AG04450 (cell line): ENCODE measurements at regions not wholly inside any gene's neighbourhood (a gene's known extent, or its start where the extent isn't known, plus 50 kb on each side); places are given as distances from the start of the nearest gene placed in this dataset.

Source experiments
- CTCF ChIA-PET: fragments of 300-600, 350-600 bp; formaldehyde crosslinking; extraction: SDS; loops from one replicate; lab custom pipeline; 2022; ENCODE audit warnings: antibody characterized with exemption, inconsistent platforms; lab: Charles Lee
- POLR2A ChIA-PET: fragments of 350-600 bp; formaldehyde crosslinking; extraction: SDS; loops from one replicate; lab custom pipeline; 2021; ENCODE audit warnings: antibody characterized with exemption, inconsistent platforms; lab: Yijun Ruan, JAX
- DNase-seq: peaks from one replicate; pipeline ENCODE4 v3.0.0-alpha.2; 2011; ENCODE audit warnings: low read depth, low spot score
- H3K27ac ChIP-seq: one replicate; pipeline ENCODE4 v1.5.1; 2012; ENCODE audit warnings: low read depth, low read length, control low read depth
- H3K27me3 ChIP-seq: one replicate; pipeline ENCODE4 v1.6.0; 2012; ENCODE audit warnings: low read length; ENCODE audit not compliant: control insufficient read depth, insufficient read depth
- H3K4me3 ChIP-seq: 2 replicates; pipeline ENCODE4 v1.5.1; 2011; ENCODE audit warnings: mild to moderate bottlenecking, low read depth, low read length, control low read depth
- H3K9me3 ChIP-seq: 2 replicates; pipeline ENCODE4 v1.5.1; 2012; ENCODE audit warnings: low read length; ENCODE audit not compliant: control insufficient read depth, insufficient read depth
- CTCF ChIP-seq: IDR thresholded peaks from 2 replicates; pipeline ENCODE4 v1.5.1; 2011; ENCODE audit warnings: low read depth, low read length, control low read depth, inconsistent platforms

- CTCF ChIA-PET: no interaction called here
Observed at GRCh38 chr1:80076469-80076868, 1069.9 kb upstream of the ADGRL4 start.

GRCh38 chr1:80075351-80075750, 1068.8 kb upstream of the ADGRL4 start:
- ChIA-PET POLR2A (no interaction called here), CTCF (interaction anchor here (0.8 kb wide), 1 partner anchor 13 kb away, joined by 6 read pairs; no protein-coding TSS in a partner anchor)
- DNase-seq: no peak
- H3K4me3 ChIP-seq: no peak overlapping the region
- no peaks in the 10 kb centered on the region for H3K9me3 ChIP-seq
- no peaks in the 10 kb centered on the region for H3K27me3 ChIP-seq
- no peak overlapping the region for H3K27ac ChIP-seq
- no peak for TF ChIP-seq CTCF

More at GRCh38 chr1:80076469-80076868, 1069.9 kb upstream of the ADGRL4 start:
- TF ChIP-seq CTCF: no peak
- Histone ChIP-seq H3K9me3 (no peaks in the 10 kb centered on the region), H3K27me3 (no peaks in the 10 kb centered on the region), H3K27ac (no peak overlapping the region), H3K4me3 (no peak overlapping the region)
- no peak for DNase-seq
- POLR2A ChIA-PET: no interaction called here

- POLR2A ChIA-PET: no interaction called here
- no peaks in the 10 kb centered on the region for H3K27me3 ChIP-seq
- no peak overlapping the region for H3K4me3 ChIP-seq
- no peaks in the 10 kb centered on the region for H3K9me3 ChIP-seq
- no peak overlapping the region for H3K27ac ChIP-seq
- DNase-seq: no peak
- CTCF ChIA-PET: no interaction called here
- TF ChIP-seq CTCF: no peak
Observed at GRCh38 chr1:80072563-80072962, 1066.0 kb upstream of the ADGRL4 start.

- no peak overlapping the region for H3K4me3 ChIP-seq
- no peaks in the 10 kb centered on the region for H3K9me3 ChIP-seq
- CTCF ChIA-PET: no interaction called here
- no peaks in the 10 kb centered on the region for H3K27me3 ChIP-seq
- POLR2A ChIA-PET: no interaction called here
- no peak overlapping the region for H3K27ac ChIP-seq
- DNase-seq: no peak
- TF ChIP-seq CTCF: no peak
Observed at GRCh38 chr1:80066060-80066459, 1059.5 kb upstream of the ADGRL4 start.

- Histone ChIP-seq H3K4me3 (no peak overlapping the region), H3K27me3 (no peaks in the 10 kb centered on the region), H3K27ac (no peak overlapping the region), H3K9me3 (no peaks in the 10 kb centered on the region)
- CTCF ChIA-PET: no interaction called here
- TF ChIP-seq CTCF: no peak
- no peak for DNase-seq
- POLR2A ChIA-PET: no interaction called here
Observed at GRCh38 chr1:80064524-80064923, 1058.0 kb upstream of the ADGRL4 start.
